Prostate gland (tissue), 2 donors: ENCODE measurements at regions not wholly inside any gene's neighbourhood (a gene's known extent, or its start where the extent isn't known, plus 50 kb on each side); places are given as distances from the start of the nearest gene placed in this dataset.

Source experiments
- DNase-seq: peaks from one replicate; pipeline ENCODE4 v3.0.0-alpha.2; 2019; ENCODE audit warnings: low spot score
- H3K27ac ChIP-seq, 2 donors: fragments of 200-600 bp; sonication (generic); 2 replicates each; pipeline ENCODE4 v1.5.1; 2017 to 2019
- H3K27me3 ChIP-seq: fragments of 200-600 bp; sonication (generic); replicated peaks from 2 replicates; pipeline ENCODE4 v1.5.1; 2019; ENCODE audit not compliant: insufficient read depth
- H3K36me3 ChIP-seq, 2 donors: fragments of 200-600 bp; sonication (generic); 1 replicate in 1 of 2; 2 replicates in 1 of 2; pipeline versions ENCODE4 v1.5.1 to v1.8.1; 2017 to 2019
- H3K4me1 ChIP-seq: fragments of 200-600 bp; sonication (generic); replicated peaks from 2 replicates; pipeline ENCODE4 v1.5.1; 2019
- H3K4me3 ChIP-seq, 2 donors: fragments of 200-600 bp; sonication (generic); 2 replicates each; pipeline ENCODE4 v1.5.1; 2017 to 2019
- H3K9me3 ChIP-seq: fragments of 200-600 bp; sonication (generic); 2 replicates; pipeline ENCODE4 v1.5.1; 2017
- POLR2A ChIP-seq: fragments of 450-650 bp; IDR thresholded peaks from one replicate; pipeline ENCODE4 v1.6.1; 2016; ENCODE audit warnings: antibody characterized with exemption, mild to moderate bottlenecking
- POLR2AphosphoS5 ChIP-seq: sonication (generic); formaldehyde crosslinking; IDR thresholded peaks from one replicate; pipeline ENCODE4 v1.6.1; 2017; ENCODE audit warnings: antibody characterized with exemption
- WGBS: methylation state at CpG from one replicate; pipeline ENCODE4 v1.1.5; 2018; 5-methylcytosine and 5-hydroxymethylcytosine counted together
- intact Hi-C: fragments of 100-400 bp; cut with DNase I; formaldehyde crosslinking; loops from one replicate; pipeline ENCODE4 v1.14.2; 2022
- TF ChIP-seq, protein P1 (sequence below), 4 experiments: fragments of 200-600 bp in 2 of 4; fragments of 450-650 bp in 2 of 4; sonication (generic) in 2 of 4; IDR thresholded peaks; 1 replicate in 3 of 4; 2 replicates in 1 of 4; pipeline ENCODE4 v1.5.1; 2016 to 2019; ENCODE audit warnings: antibody characterized with exemption in 4 of 4, mild to moderate bottlenecking in 2 of 4, moderate library complexity in 2 of 4

DNA sequence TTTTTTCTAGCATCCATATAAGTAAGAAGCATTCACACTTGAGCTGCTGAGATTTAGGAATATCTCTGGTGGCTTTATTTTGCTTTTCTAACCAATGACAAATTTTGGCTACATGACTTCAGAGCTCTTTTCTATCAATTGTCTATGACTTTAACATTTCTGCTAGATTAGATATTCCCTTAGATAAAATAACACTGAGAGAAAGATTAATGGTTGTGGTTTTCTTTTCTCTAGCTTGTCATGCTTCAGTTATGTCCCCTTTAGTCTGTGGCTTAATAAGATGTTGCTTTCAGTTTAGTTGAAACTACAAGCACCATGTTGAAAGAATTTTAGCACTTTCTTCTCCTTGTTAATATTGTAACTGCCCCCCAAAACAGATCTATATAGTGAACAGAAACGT, 665.6 kb upstream of the CCDC54 start:
- WGBS: 23% methylated on average over 1 of the region's 1 CpG

DNA sequence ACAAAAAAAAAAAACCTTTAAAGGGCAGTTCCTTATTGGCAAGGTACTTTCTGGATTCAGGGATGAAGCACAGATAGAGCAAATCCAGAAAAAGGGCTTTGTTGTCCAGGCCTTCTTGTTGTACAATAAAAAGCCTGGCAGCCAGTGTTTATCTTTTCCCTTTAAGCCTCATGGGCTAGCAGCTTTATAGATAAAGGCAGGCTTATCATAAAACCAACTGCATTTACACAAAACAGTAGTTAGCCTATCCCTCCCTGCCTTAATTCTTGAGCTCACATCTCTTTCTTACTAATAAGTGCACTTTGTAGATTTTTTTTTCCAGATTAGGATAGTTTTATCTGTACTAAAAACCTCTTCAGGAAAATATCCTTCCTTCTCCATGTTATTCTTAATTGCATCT, 662.8 kb upstream of the CCDC54 start:
- H3K4me3 ChIP-seq: no peak overlapping the region
- intact Hi-C loops: no loop called here
- no peak overlapping the region for H3K27ac ChIP-seq
- H3K4me1 ChIP-seq: no peaks in the 10 kb centered on the region
- H3K36me3 ChIP-seq: no peaks in the 10 kb centered on the region
- H3K9me3 ChIP-seq: no peaks in the 10 kb centered on the region
- TF ChIP-seq POLR2A (no peak), POLR2AphosphoS5 (no peak)
- TF ChIP-seq, protein P1, sequence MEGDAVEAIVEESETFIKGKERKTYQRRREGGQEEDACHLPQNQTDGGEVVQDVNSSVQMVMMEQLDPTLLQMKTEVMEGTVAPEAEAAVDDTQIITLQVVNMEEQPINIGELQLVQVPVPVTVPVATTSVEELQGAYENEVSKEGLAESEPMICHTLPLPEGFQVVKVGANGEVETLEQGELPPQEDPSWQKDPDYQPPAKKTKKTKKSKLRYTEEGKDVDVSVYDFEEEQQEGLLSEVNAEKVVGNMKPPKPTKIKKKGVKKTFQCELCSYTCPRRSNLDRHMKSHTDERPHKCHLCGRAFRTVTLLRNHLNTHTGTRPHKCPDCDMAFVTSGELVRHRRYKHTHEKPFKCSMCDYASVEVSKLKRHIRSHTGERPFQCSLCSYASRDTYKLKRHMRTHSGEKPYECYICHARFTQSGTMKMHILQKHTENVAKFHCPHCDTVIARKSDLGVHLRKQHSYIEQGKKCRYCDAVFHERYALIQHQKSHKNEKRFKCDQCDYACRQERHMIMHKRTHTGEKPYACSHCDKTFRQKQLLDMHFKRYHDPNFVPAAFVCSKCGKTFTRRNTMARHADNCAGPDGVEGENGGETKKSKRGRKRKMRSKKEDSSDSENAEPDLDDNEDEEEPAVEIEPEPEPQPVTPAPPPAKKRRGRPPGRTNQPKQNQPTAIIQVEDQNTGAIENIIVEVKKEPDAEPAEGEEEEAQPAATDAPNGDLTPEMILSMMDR (IDR thresholded peaks at IDR 0.05): no peak
- H3K27me3 ChIP-seq: no peaks in the 10 kb centered on the region
- no peak for DNase-seq

More for the DNA sequence above, 665.6 kb upstream of the CCDC54 start:
- no peak for DNase-seq
- H3K27ac ChIP-seq: no peak overlapping the region
- no peaks in the 10 kb centered on the region for H3K36me3 ChIP-seq
- no peaks in the 10 kb centered on the region for H3K27me3 ChIP-seq
- no peaks in the 10 kb centered on the region for H3K4me1 ChIP-seq
- no peak overlapping the region for H3K4me3 ChIP-seq
- TF ChIP-seq POLR2A (no peak), POLR2AphosphoS5 (no peak)
- TF ChIP-seq, protein P1 (IDR thresholded peaks at IDR 0.05): no peak
- intact Hi-C loops: no loop called here
- H3K9me3 ChIP-seq: no peaks in the 10 kb centered on the region

DNA sequence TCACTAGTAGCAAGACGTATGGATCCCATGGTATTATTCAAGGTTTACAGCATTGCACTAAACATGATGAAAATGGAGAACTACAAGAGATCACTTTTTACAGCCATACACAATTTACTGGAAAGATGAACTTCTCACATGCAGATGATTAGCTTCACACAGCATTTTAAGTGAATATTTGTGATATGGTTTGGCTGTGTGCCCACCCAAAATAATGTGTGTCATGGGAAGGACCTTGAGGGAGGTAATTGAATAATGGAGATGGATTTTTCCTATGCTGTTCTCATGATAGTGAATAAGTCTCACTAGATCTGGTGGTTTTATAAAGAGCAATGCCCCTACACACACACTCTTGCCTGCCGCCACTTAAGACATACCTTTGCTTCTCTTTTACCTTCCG, 662.0 kb upstream of the CCDC54 start:
- Histone ChIP-seq H3K4me3 (no peak overlapping the region), H3K36me3 (no peaks in the 10 kb centered on the region), H3K27ac (no peak overlapping the region), H3K27me3 (no peaks in the 10 kb centered on the region), H3K4me1 (no peaks in the 10 kb centered on the region), H3K9me3 (no peaks in the 10 kb centered on the region)
- intact Hi-C loops: no loop called here
- 98% methylated on average over 3 of the region's 3 CpGs for WGBS
- no peak for TF ChIP-seq POLR2A
- TF ChIP-seq, protein P1 (IDR thresholded peaks at IDR 0.05): no peak
- no peak for TF ChIP-seq POLR2AphosphoS5
- DNase-seq: no peak

DNA sequence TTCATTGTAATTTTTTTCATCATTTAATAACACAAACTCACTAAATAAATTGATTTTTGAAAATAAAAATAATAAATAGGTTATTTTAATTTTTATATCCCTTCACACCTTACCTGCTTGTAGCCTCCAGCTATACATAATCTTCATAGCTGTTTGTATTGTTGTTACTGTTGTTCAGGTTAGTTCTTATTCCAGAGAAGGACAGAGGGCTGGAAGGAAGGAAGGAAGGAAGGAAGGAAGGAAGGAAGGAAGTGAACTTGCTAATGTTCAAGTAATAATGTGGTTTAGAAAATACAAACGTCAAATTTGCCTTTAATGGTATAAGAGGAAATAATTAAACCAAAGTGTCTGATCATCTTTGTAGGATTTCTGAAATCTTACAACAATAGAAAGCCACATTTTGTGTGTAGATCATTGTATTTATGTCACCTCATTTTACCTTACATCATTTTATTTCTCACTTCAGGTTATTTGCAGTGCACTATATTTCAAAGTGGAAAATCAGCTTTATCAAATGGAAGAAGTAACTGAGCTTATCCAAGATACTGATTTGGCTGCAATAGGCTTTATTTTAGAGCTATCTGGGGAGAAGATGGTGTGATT, 660.0 kb upstream of the CCDC54 start:
- Histone ChIP-seq H3K27me3 (no peaks in the 10 kb centered on the region), H3K27ac (no peak overlapping the region), H3K36me3 (no peaks in the 10 kb centered on the region), H3K4me1 (no peaks in the 10 kb centered on the region), H3K4me3 (no peak overlapping the region), H3K9me3 (no peaks in the 10 kb centered on the region)
- TF ChIP-seq POLR2AphosphoS5 (no peak), POLR2A (no peak)
- TF ChIP-seq, protein P1 (IDR thresholded peaks at IDR 0.05): no peak
- no peak for DNase-seq
- WGBS: 63% methylated on average over 1 of the region's 1 CpG
- intact Hi-C loops: no loop called here

DNA sequence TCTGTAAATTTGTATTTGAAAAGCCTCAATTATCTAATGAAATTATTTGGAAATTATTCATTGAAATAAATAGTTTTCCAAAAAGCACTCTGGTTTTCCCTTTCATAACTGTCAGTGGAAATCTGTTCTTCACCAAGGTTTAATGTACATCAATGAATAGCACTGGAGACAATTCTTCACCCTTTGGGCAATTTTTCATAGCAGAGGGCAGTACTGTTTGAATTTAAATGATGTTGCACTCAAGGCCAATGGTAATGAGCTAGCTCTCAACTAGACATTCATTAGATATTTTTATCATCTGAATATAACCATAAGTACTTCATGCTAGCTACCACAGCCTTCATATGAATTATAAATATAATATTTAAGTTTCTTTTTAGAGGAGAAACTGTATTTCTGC, 658.2 kb upstream of the CCDC54 start:
- Histone ChIP-seq H3K9me3 (no peaks in the 10 kb centered on the region), H3K4me1 (no peaks in the 10 kb centered on the region), H3K27ac (no peak overlapping the region), H3K36me3 (no peaks in the 10 kb centered on the region), H3K27me3 (no peaks in the 10 kb centered on the region), H3K4me3 (no peak overlapping the region)
- intact Hi-C loops: no loop called here
- no peak for DNase-seq
- TF ChIP-seq POLR2AphosphoS5 (no peak), POLR2A (no peak)
- TF ChIP-seq, protein P1 (IDR thresholded peaks at IDR 0.05): no peak
